ENCODE measurements at regions not wholly inside any gene's neighbourhood (a gene's known extent, or its start where the extent isn't known, plus 50 kb on each side); places are given as distances from the start of the nearest gene placed in this dataset.

- peaks cover 17% of the 10 kb centered on the region for H3K4me1 Mint-ChIP-seq
- H3K27me3 ChIP-seq (ENCODE audit: control insufficient read depth in 2 of 2, insufficient read depth in 2 of 2, low read length in 2 of 2) = no peaks in the 10 kb centered on the region
- H3K9ac ChIP-seq (ENCODE audit: insufficient read depth, low read length, poor library complexity, severe bottlenecking) = no peak overlapping the region
- H3K27ac ChIP-seq (ENCODE audit: low read depth in 1 of 2, low read length in 2 of 2) = no peak overlapping the region
- H4K20me1 ChIP-seq (ENCODE audit: insufficient read depth, low read length) = no peaks in the 10 kb centered on the region
- H3K27me3 Mint-ChIP-seq (ENCODE audit: low read depth in 3 of 3) = peaks cover 6 to 13% (median 8%) of the 10 kb centered on the region in 3 donors
- peaks cover 14 to 16% of the 10 kb centered on the region in 2 donors for H3K4me1 ChIP-seq (ENCODE audit: control insufficient read depth in 1 of 2, insufficient read depth in 2 of 2, low read length in 2 of 2)
- H3K4me3 ChIP-seq (replicated peaks in 1 of 3; ENCODE audit: low read depth in 2 of 3, low read length in 3 of 3) = peak overlapping the region in 1 of 3 experiments; percentile 49
- H2AFZ ChIP-seq (ENCODE audit: insufficient read depth, low read depth, low read length, poor library complexity, severe bottlenecking) = peak overlapping the region; percentile 62
- peak overlapping the region; percentile 66 for H3K4me2 ChIP-seq (replicated peaks; ENCODE audit: extremely low read depth, low read length, poor library complexity, severe bottlenecking)
- peak overlapping the region in 1 of 2 donors; percentile 77 for H3K4me3 Mint-ChIP-seq
- H3K36me3 ChIP-seq (replicated peaks in 1 of 2; ENCODE audit: control insufficient read depth in 1 of 2, insufficient read depth in 2 of 2, low read length in 2 of 2) = no peaks in the 10 kb centered on the region
- TF ChIP-seq, protein P1, sequence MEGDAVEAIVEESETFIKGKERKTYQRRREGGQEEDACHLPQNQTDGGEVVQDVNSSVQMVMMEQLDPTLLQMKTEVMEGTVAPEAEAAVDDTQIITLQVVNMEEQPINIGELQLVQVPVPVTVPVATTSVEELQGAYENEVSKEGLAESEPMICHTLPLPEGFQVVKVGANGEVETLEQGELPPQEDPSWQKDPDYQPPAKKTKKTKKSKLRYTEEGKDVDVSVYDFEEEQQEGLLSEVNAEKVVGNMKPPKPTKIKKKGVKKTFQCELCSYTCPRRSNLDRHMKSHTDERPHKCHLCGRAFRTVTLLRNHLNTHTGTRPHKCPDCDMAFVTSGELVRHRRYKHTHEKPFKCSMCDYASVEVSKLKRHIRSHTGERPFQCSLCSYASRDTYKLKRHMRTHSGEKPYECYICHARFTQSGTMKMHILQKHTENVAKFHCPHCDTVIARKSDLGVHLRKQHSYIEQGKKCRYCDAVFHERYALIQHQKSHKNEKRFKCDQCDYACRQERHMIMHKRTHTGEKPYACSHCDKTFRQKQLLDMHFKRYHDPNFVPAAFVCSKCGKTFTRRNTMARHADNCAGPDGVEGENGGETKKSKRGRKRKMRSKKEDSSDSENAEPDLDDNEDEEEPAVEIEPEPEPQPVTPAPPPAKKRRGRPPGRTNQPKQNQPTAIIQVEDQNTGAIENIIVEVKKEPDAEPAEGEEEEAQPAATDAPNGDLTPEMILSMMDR (IDR thresholded peaks at IDR 0.05) = peak; percentile 100
- WGBS (ENCODE audit: insufficient coverage) = 38% methylated on average over 15 of the region's 22 CpGs
- H3K27ac Mint-ChIP-seq = peak overlapping the region in 4 of 7 donors; percentile 15 to 70 (median 44)
- intact Hi-C loops (cut with micrococcal nuclease) = loop anchor here in 1 of 2 donors (5.0 kb wide), 1 partner anchor 221 kb away; no protein-coding TSS in a partner anchor
- H3K9me3 Mint-ChIP-seq = peaks cover 0 to 9% (median 4%) of the 10 kb centered on the region in 7 donors
- no peaks in the 10 kb centered on the region for H3K36me3 Mint-ChIP-seq
- peak; percentile 77 to 84 (median 83) for DNase-seq
- H3K79me2 ChIP-seq (ENCODE audit: insufficient read depth, low read length) = no peaks in the 10 kb centered on the region
- H3K9me3 ChIP-seq (replicated peaks in 1 of 2; ENCODE audit: control insufficient read depth in 1 of 2, insufficient read depth in 1 of 2, low read length in 2 of 2) = peaks cover 0 to 3% of the 10 kb centered on the region in 2 donors
Observed at GRCh38 chr17:27381007-27381501, 75.2 kb upstream of the KSR1 start.

- Mint-ChIP-seq H3K4me3 (no peak overlapping the region), H3K27me3 (ENCODE audit: low read depth in 3 of 3) (peaks cover 6 to 13% (median 8%) of the 10 kb centered on the region in 3 donors), H3K36me3 (no peaks in the 10 kb centered on the region), H3K9me3 (peaks cover 0 to 6% (median 2%) of the 10 kb centered on the region in 7 donors), H3K4me1 (peaks cover 17% of the 10 kb centered on the region), H3K27ac (no peak overlapping the region)
- Histone ChIP-seq H3K27ac (ENCODE audit: low read depth in 1 of 2, low read length in 2 of 2) (no peak overlapping the region), H3K79me2 (ENCODE audit: insufficient read depth, low read length) (no peaks in the 10 kb centered on the region), H3K4me3 (replicated peaks in 1 of 3; ENCODE audit: low read depth in 2 of 3, low read length in 3 of 3) (no peak overlapping the region), H2AFZ (ENCODE audit: insufficient read depth, low read depth, low read length, poor library complexity, severe bottlenecking) (no peak overlapping the region), H3K4me2 (replicated peaks; ENCODE audit: extremely low read depth, low read length, poor library complexity, severe bottlenecking) (no peak overlapping the region), H3K4me1 (ENCODE audit: control insufficient read depth in 1 of 2, insufficient read depth in 2 of 2, low read length in 2 of 2) (peaks cover 14 to 16% of the 10 kb centered on the region in 2 donors), H3K27me3 (ENCODE audit: control insufficient read depth in 2 of 2, insufficient read depth in 2 of 2, low read length in 2 of 2) (no peaks in the 10 kb centered on the region), H3K9me3 (replicated peaks in 1 of 2; ENCODE audit: control insufficient read depth in 1 of 2, insufficient read depth in 1 of 2, low read length in 2 of 2) (peaks cover 0 to 2% of the 10 kb centered on the region in 2 donors), H3K9ac (ENCODE audit: insufficient read depth, low read length, poor library complexity, severe bottlenecking) (no peak overlapping the region), H3K36me3 (replicated peaks in 1 of 2; ENCODE audit: control insufficient read depth in 1 of 2, insufficient read depth in 2 of 2, low read length in 2 of 2) (no peaks in the 10 kb centered on the region), H4K20me1 (ENCODE audit: insufficient read depth, low read length) (no peaks in the 10 kb centered on the region)
- DNase-seq = no peak
- intact Hi-C loops (cut with micrococcal nuclease) = loop anchor here in 1 of 2 donors (5.0 kb wide), 1 partner anchor 220 kb away; no protein-coding TSS in a partner anchor
- TF ChIP-seq, protein P1 (IDR thresholded peaks at IDR 0.05) = no peak
- 99% methylated on average over 5 of the region's 5 CpGs for WGBS (ENCODE audit: insufficient coverage)
Observed at GRCh38 chr17:27382025-27382424, 74.2 kb upstream of the KSR1 start.

Measured in CD14-positive monocyte (primary cell).